Trophoblast cell (in vitro differentiated cells and primary cell): ENCODE measurements at regions not wholly inside any gene's neighbourhood (a gene's known extent, or its start where the extent isn't known, plus 50 kb on each side); places are given as distances from the start of the nearest gene placed in this dataset.

Source experiments
- DNase-seq, 2 donors: peaks; one replicate each; pipeline ENCODE4 v3.0.0-alpha.2; 2016
- H2AFZ ChIP-seq: 2 replicates; pipeline ENCODE4 v1.6.1; 2013; ENCODE audit warnings: low read length, moderate library complexity, mild to moderate bottlenecking; ENCODE audit not compliant: insufficient read depth, poor library complexity
- H2AK5ac ChIP-seq: 2 replicates; pipeline ENCODE4 v1.6.1; 2013; ENCODE audit warnings: mild to moderate bottlenecking, low read length
- H2BK120ac ChIP-seq: 2 replicates; pipeline ENCODE4 v1.6.1; 2013; ENCODE audit warnings: low read length, mild to moderate bottlenecking, moderate library complexity; ENCODE audit not compliant: insufficient read depth, poor library complexity
- H2BK12ac ChIP-seq: 2 replicates; pipeline ENCODE4 v1.6.1; 2013; ENCODE audit warnings: mild to moderate bottlenecking, low read length, moderate library complexity
- H2BK5ac ChIP-seq: 2 replicates; pipeline ENCODE4 v1.6.1; 2013; ENCODE audit warnings: low read length, low read depth, moderate library complexity, mild to moderate bottlenecking; ENCODE audit not compliant: poor library complexity
- H3K14ac ChIP-seq: 2 replicates; pipeline ENCODE4 v1.6.1; 2013; ENCODE audit warnings: mild to moderate bottlenecking, low read length
- H3K18ac ChIP-seq: 2 replicates; pipeline ENCODE4 v1.6.1; 2013; ENCODE audit warnings: mild to moderate bottlenecking, low read length
- H3K23ac ChIP-seq: 2 replicates; pipeline ENCODE4 v1.6.1; 2013; ENCODE audit warnings: low read length
- H3K27ac ChIP-seq: 2 replicates; pipeline ENCODE4 v1.5.1; 2013; ENCODE audit warnings: low read depth, mild to moderate bottlenecking, inconsistent platforms, low read length, moderate library complexity
- H3K27me3 ChIP-seq: 2 replicates; pipeline ENCODE4 v1.6.1; 2013; ENCODE audit warnings: inconsistent platforms, mild to moderate bottlenecking, low read length, moderate library complexity; ENCODE audit not compliant: insufficient read depth
- H3K36me3 ChIP-seq, 2 experiments: 1 replicate in 1 of 2; 2 replicates in 1 of 2; pipeline ENCODE4 v1.6.1; 2013; ENCODE audit warnings: low read length in 2 of 2, mild to moderate bottlenecking in 2 of 2, moderate library complexity in 1 of 2; ENCODE audit not compliant: insufficient read depth in 2 of 2, control insufficient read depth in 1 of 2
- H3K4ac ChIP-seq: 2 replicates; pipeline ENCODE4 v1.6.1; 2013; ENCODE audit warnings: low read depth, mild to moderate bottlenecking, low read length, moderate library complexity
- H3K4me1 ChIP-seq, 2 experiments: 1 replicate in 1 of 2; 2 replicates in 1 of 2; pipeline ENCODE4 v1.6.1; 2013; ENCODE audit warnings: low read length in 2 of 2, mild to moderate bottlenecking in 2 of 2, moderate library complexity in 1 of 2; ENCODE audit not compliant: insufficient read depth in 2 of 2, control insufficient read depth in 1 of 2
- H3K4me2 ChIP-seq: 2 replicates; pipeline ENCODE4 v1.6.1; 2013; ENCODE audit warnings: inconsistent platforms, mild to moderate bottlenecking, low read length, moderate library complexity
- H3K4me3 ChIP-seq: 2 replicates; pipeline ENCODE4 v1.5.1; 2013; ENCODE audit warnings: mild to moderate bottlenecking, low read depth, low read length, inconsistent platforms
- H3K79me1 ChIP-seq: one replicate; pipeline ENCODE4 v1.6.1; 2013; ENCODE audit warnings: low read length
- H3K79me2 ChIP-seq: 2 replicates; pipeline ENCODE4 v1.6.1; 2013; ENCODE audit warnings: low read length, mild to moderate bottlenecking; ENCODE audit not compliant: control insufficient read depth, insufficient read depth, poor library complexity
- H3K9ac ChIP-seq: 2 replicates; pipeline ENCODE4 v1.6.1; 2013; ENCODE audit warnings: mild to moderate bottlenecking, low read length
- H3K9me3 ChIP-seq: 2 replicates; pipeline ENCODE4 v1.6.1; 2013; ENCODE audit warnings: low read depth, mild to moderate bottlenecking, control low read depth, inconsistent platforms, low read length; ENCODE audit not compliant: insufficient read depth
- H4K12ac ChIP-seq: 2 replicates; pipeline ENCODE4 v1.6.1; 2013; ENCODE audit warnings: low read depth, mild to moderate bottlenecking, low read length, moderate library complexity
- H4K8ac ChIP-seq: 2 replicates; pipeline ENCODE4 v1.6.1; 2013; ENCODE audit warnings: low read depth, mild to moderate bottlenecking, low read length, moderate library complexity
- H4K91ac ChIP-seq: one replicate; pipeline ENCODE4 v1.6.1; 2013; ENCODE audit warnings: low read depth, mild to moderate bottlenecking, low read length, moderate library complexity
- WGBS: extraction: QIAGEN DNeasy Blood & Tissue Kit; methylation state at CpG from one replicate; pipeline ENCODE4 v1.1.7; 2013; ENCODE audit warnings: missing lambda C conversion rate; ENCODE audit not compliant: insufficient read length, insufficient coverage; ENCODE audit errors: extremely low coverage; 5-methylcytosine and 5-hydroxymethylcytosine counted together

- no peak for DNase-seq
- Histone ChIP-seq H3K79me1 (no peaks in the 10 kb centered on the region), H3K23ac (no peak overlapping the region), H4K91ac (no peak overlapping the region), H3K4me1 (no peaks in the 10 kb centered on the region), H3K27me3 (no peaks in the 10 kb centered on the region), H2BK5ac (no peak overlapping the region), H3K36me3 (no peaks in the 10 kb centered on the region), H2BK12ac (no peak overlapping the region), H3K27ac (no peak overlapping the region), H4K12ac (no peak overlapping the region), H2AK5ac (no peak overlapping the region), H2BK120ac (no peak overlapping the region), H3K4ac (no peak overlapping the region), H3K9me3 (no peaks in the 10 kb centered on the region), H3K18ac (no peak overlapping the region), H3K9ac (no peak overlapping the region), H2AFZ (no peak overlapping the region), H3K4me2 (no peak overlapping the region), H4K8ac (no peak overlapping the region), H3K4me3 (no peak overlapping the region), H3K79me2 (no peaks in the 10 kb centered on the region), H3K14ac (no peak overlapping the region)
- WGBS, result no CpG with 5 or more reads among the region's 1 CpG
Observed at GRCh38 chr10:65787571-65787970, 1138.3 kb upstream of the LRRTM3 start.

DNA sequence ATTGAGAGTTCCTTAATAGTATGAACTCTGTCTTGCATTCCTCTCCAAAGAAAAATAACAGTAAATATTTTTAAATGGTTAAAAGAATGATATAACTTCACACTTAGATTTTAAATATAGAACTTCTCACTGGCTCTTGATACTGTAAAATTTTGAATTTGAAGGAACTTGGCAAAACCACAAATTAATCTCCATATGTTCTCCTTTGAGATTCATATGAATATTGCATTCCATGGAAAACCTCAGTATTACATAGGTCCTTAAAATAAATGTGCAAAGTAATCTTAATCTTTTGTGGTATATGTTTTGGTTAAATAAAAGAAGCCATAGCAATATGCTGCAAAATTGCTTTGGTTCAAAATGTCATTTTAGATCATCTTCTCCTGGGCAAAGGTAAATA lies 1137.6 kb upstream of the LRRTM3 start:
- no peak overlapping the region for H2BK120ac ChIP-seq
- no peak overlapping the region for H2BK12ac ChIP-seq
- H3K79me1 ChIP-seq, result no peaks in the 10 kb centered on the region
- no peak overlapping the region for H3K4ac ChIP-seq
- no peak overlapping the region for H2AK5ac ChIP-seq
- H3K4me1 ChIP-seq, result no peaks in the 10 kb centered on the region
- no peak overlapping the region for H3K23ac ChIP-seq
- no peak overlapping the region for H3K18ac ChIP-seq
- no peak overlapping the region for H4K8ac ChIP-seq
- H2BK5ac ChIP-seq, result no peak overlapping the region
- no peaks in the 10 kb centered on the region for H3K9me3 ChIP-seq
- no peaks in the 10 kb centered on the region for H3K27me3 ChIP-seq
- no peaks in the 10 kb centered on the region for H3K36me3 ChIP-seq
- H4K12ac ChIP-seq, result no peak overlapping the region
- no peak overlapping the region for H3K14ac ChIP-seq
- H4K91ac ChIP-seq, result no peak overlapping the region
- H3K79me2 ChIP-seq, result no peaks in the 10 kb centered on the region
- no peak overlapping the region for H3K27ac ChIP-seq
- DNase-seq, result no peak
- H3K4me3 ChIP-seq, result no peak overlapping the region
- no peak overlapping the region for H2AFZ ChIP-seq
- H3K4me2 ChIP-seq, result no peak overlapping the region
- no peak overlapping the region for H3K9ac ChIP-seq

- Histone ChIP-seq H3K4ac (no peak overlapping the region), H2BK12ac (no peak overlapping the region), H3K9me3 (no peaks in the 10 kb centered on the region), H3K4me2 (no peak overlapping the region), H3K9ac (no peak overlapping the region), H3K4me3 (no peak overlapping the region), H3K79me1 (no peaks in the 10 kb centered on the region), H2AK5ac (no peak overlapping the region), H3K4me1 (no peaks in the 10 kb centered on the region), H3K18ac (no peak overlapping the region), H3K27ac (no peak overlapping the region), H4K12ac (no peak overlapping the region), H3K27me3 (no peaks in the 10 kb centered on the region), H3K14ac (no peak overlapping the region), H4K91ac (no peak overlapping the region), H3K23ac (no peak overlapping the region), H3K79me2 (no peaks in the 10 kb centered on the region), H3K36me3 (no peaks in the 10 kb centered on the region), H2BK120ac (no peak overlapping the region), H2BK5ac (no peak overlapping the region), H2AFZ (no peak overlapping the region), H4K8ac (no peak overlapping the region)
- WGBS, result no CpG with 5 or more reads among the region's 1 CpG
- DNase-seq, result no peak
Observed at GRCh38 chr10:65791979-65792378, 1133.9 kb upstream of the LRRTM3 start.

DNA sequence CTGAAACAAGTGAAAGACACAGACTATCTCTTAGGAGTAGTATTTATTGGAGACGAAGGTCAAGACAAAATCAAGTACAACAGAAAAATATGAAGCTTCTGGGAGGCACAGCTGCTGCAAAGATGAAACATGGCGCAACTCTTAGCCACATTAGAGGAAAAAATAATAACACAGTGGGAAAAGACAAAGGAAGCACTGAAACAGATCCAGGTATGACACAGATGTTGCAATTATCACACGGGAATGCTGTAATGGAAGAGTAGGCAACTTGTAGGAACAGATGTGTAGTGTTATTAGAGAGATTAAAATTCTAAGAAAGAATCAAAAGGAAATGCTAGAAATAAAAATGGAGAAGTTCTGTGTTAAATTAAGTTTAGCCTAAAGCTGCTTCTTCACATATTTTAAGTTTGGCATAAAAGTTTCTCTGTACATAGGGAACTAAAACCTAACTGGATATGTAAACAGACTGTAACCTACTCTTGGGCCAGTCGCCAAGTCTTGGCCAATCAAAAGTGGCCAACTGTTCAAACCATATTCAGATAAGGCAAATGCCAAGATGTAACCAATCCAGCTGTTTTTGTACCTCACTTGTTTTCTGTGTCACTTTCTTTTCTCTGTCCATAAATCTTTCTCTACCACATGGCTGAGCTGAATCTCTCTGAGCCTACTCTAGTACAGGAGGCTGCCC lies 1132.0 kb upstream of the LRRTM3 start:
- no peaks in the 10 kb centered on the region for H3K36me3 ChIP-seq
- H2BK5ac ChIP-seq, result no peak overlapping the region
- no CpG with 5 or more reads among the region's 4 CpGs for WGBS
- H2BK12ac ChIP-seq, result no peak overlapping the region
- no peak overlapping the region for H2AFZ ChIP-seq
- no peak overlapping the region for H3K4me2 ChIP-seq
- H3K79me2 ChIP-seq, result no peaks in the 10 kb centered on the region
- DNase-seq, result no peak
- no peaks in the 10 kb centered on the region for H3K79me1 ChIP-seq
- no peaks in the 10 kb centered on the region for H3K27me3 ChIP-seq
- H4K12ac ChIP-seq, result no peak overlapping the region
- H3K9me3 ChIP-seq, result no peaks in the 10 kb centered on the region
- no peak overlapping the region for H2BK120ac ChIP-seq
- no peak overlapping the region for H3K23ac ChIP-seq
- H2AK5ac ChIP-seq, result no peak overlapping the region
- H3K4ac ChIP-seq, result no peak overlapping the region
- H3K9ac ChIP-seq, result no peak overlapping the region
- no peak overlapping the region for H3K4me3 ChIP-seq
- no peak overlapping the region for H4K91ac ChIP-seq
- no peak overlapping the region for H3K18ac ChIP-seq
- no peak overlapping the region for H3K27ac ChIP-seq
- H3K14ac ChIP-seq, result no peak overlapping the region
- no peak overlapping the region for H4K8ac ChIP-seq
- no peaks in the 10 kb centered on the region for H3K4me1 ChIP-seq
